ENCODE measurements at regions not wholly inside any gene's neighbourhood (a gene's known extent, or its start where the extent isn't known, plus 50 kb on each side); places are given as distances from the start of the nearest gene placed in this dataset.

DNA sequence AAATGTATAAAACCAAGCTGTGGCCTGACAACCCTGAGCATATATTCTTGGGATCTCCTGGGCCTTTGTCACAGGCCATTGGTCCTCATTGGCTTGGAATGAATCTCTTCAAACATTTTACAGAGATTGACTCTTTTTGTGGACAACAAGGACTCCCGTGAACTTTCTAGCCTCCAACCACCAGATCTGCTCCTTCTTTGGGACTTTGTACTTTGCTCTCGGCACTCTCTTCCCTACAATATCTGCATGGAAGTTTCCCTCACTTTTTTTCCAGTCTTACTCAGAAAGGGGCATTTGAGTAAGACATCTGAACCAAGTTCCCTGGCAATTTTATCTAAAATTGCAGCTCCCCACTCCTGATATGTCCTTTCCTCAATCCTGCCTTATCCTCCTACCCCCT is 158.8 kb downstream of the PHLDA1 start (continued):
- TF ChIP-seq, protein P1, sequence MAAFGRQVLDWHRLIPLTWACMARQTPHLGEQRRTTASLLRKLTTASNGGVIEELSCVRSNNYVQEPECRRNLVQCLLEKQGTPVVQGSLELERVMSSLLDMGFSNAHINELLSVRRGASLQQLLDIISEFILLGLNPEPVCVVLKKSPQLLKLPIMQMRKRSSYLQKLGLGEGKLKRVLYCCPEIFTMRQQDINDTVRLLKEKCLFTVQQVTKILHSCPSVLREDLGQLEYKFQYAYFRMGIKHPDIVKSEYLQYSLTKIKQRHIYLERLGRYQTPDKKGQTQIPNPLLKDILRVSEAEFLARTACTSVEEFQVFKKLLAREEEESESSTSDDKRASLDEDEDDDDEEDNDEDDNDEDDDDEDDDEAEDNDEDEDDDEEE (CRISPR knock-in tag; IDR thresholded peaks at IDR 0.05): no peak
- TF ChIP-seq AHR (CRISPR knock-in tag; IDR thresholded peaks at IDR 0.05) (no peak), JARID2 (CRISPR knock-in tag; IDR thresholded peaks at IDR 0.05; ENCODE audit: insufficient replicate concordance) (no peak), DR1 (CRISPR knock-in tag; IDR thresholded peaks at IDR 0.05) (no peak), THAP11 (CRISPR knock-in tag; IDR thresholded peaks at IDR 0.05) (peak; percentile 44; the same call in 1 of the 2 replicates), NCOA2 (CRISPR knock-in tag; IDR thresholded peaks at IDR 0.05) (peak; percentile 40; the same call in 1 of the 2 replicates), ZNF382 (CRISPR knock-in tag; IDR thresholded peaks at IDR 0.05; ENCODE audit: borderline replicate concordance) (no peak), FLYWCH1 (CRISPR knock-in tag; IDR thresholded peaks at IDR 0.05) (no peak), ZNF678 (CRISPR knock-in tag; IDR thresholded peaks at IDR 0.05) (no peak), ZNF761 (CRISPR knock-in tag; conservative IDR thresholded peaks at IDR 0.05) (no peak)
- TF ChIP-seq, protein P2, sequence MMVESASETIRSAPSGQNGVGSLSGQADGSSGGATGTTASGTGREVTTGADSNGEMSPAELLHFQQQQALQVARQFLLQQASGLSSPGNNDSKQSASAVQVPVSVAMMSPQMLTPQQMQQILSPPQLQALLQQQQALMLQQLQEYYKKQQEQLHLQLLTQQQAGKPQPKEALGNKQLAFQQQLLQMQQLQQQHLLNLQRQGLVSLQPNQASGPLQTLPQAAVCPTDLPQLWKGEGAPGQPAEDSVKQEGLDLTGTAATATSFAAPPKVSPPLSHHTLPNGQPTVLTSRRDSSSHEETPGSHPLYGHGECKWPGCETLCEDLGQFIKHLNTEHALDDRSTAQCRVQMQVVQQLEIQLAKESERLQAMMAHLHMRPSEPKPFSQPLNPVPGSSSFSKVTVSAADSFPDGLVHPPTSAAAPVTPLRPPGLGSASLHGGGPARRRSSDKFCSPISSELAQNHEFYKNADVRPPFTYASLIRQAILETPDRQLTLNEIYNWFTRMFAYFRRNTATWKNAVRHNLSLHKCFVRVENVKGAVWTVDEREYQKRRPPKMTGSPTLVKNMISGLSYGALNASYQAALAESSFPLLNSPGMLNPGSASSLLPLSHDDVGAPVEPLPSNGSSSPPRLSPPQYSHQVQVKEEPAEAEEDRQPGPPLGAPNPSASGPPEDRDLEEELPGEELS (CRISPR knock-in tag; IDR thresholded peaks at IDR 0.05): no peak
- TF ChIP-seq, protein P3, sequence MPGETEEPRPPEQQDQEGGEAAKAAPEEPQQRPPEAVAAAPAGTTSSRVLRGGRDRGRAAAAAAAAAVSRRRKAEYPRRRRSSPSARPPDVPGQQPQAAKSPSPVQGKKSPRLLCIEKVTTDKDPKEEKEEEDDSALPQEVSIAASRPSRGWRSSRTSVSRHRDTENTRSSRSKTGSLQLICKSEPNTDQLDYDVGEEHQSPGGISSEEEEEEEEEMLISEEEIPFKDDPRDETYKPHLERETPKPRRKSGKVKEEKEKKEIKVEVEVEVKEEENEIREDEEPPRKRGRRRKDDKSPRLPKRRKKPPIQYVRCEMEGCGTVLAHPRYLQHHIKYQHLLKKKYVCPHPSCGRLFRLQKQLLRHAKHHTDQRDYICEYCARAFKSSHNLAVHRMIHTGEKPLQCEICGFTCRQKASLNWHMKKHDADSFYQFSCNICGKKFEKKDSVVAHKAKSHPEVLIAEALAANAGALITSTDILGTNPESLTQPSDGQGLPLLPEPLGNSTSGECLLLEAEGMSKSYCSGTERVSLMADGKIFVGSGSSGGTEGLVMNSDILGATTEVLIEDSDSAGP (CRISPR knock-in tag; IDR thresholded peaks at IDR 0.05; ENCODE audit: borderline replicate concordance): no peak
- TF ChIP-seq, protein P4, sequence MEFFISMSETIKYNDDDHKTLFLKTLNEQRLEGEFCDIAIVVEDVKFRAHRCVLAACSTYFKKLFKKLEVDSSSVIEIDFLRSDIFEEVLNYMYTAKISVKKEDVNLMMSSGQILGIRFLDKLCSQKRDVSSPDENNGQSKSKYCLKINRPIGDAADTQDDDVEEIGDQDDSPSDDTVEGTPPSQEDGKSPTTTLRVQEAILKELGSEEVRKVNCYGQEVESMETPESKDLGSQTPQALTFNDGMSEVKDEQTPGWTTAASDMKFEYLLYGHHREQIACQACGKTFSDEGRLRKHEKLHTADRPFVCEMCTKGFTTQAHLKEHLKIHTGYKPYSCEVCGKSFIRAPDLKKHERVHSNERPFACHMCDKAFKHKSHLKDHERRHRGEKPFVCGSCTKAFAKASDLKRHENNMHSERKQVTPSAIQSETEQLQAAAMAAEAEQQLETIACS (CRISPR knock-in tag; IDR thresholded peaks at IDR 0.05): no peak
- TF ChIP-seq, protein P5, sequence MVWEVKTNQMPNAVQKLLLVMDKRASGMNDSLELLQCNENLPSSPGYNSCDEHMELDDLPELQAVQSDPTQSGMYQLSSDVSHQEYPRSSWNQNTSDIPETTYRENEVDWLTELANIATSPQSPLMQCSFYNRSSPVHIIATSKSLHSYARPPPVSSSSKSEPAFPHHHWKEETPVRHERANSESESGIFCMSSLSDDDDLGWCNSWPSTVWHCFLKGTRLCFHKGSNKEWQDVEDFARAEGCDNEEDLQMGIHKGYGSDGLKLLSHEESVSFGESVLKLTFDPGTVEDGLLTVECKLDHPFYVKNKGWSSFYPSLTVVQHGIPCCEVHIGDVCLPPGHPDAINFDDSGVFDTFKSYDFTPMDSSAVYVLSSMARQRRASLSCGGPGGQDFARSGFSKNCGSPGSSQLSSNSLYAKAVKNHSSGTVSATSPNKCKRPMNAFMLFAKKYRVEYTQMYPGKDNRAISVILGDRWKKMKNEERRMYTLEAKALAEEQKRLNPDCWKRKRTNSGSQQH (CRISPR knock-in tag; IDR thresholded peaks at IDR 0.05; ENCODE audit: low read depth): no peak
- TF ChIP-seq, protein P6, sequence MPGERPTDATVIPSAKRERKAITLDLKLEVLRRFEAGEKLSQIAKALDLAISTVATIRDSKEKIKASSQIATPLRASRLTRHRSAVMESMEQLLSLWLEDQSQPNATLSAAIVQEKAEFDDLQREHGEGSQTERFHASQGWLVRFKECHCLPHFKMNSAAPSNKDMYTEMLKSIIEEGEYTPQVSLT (CRISPR knock-in tag; IDR thresholded peaks at IDR 0.05; ENCODE audit: borderline replicate concordance, low read depth): no peak
- TF ChIP-seq, protein P7, sequence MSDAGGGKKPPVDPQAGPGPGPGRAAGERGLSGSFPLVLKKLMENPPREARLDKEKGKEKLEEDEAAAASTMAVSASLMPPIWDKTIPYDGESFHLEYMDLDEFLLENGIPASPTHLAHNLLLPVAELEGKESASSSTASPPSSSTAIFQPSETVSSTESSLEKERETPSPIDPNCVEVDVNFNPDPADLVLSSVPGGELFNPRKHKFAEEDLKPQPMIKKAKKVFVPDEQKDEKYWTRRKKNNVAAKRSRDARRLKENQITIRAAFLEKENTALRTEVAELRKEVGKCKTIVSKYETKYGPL (CRISPR knock-in tag; IDR thresholded peaks at IDR 0.05): no peak
- TF ChIP-seq, protein P8, sequence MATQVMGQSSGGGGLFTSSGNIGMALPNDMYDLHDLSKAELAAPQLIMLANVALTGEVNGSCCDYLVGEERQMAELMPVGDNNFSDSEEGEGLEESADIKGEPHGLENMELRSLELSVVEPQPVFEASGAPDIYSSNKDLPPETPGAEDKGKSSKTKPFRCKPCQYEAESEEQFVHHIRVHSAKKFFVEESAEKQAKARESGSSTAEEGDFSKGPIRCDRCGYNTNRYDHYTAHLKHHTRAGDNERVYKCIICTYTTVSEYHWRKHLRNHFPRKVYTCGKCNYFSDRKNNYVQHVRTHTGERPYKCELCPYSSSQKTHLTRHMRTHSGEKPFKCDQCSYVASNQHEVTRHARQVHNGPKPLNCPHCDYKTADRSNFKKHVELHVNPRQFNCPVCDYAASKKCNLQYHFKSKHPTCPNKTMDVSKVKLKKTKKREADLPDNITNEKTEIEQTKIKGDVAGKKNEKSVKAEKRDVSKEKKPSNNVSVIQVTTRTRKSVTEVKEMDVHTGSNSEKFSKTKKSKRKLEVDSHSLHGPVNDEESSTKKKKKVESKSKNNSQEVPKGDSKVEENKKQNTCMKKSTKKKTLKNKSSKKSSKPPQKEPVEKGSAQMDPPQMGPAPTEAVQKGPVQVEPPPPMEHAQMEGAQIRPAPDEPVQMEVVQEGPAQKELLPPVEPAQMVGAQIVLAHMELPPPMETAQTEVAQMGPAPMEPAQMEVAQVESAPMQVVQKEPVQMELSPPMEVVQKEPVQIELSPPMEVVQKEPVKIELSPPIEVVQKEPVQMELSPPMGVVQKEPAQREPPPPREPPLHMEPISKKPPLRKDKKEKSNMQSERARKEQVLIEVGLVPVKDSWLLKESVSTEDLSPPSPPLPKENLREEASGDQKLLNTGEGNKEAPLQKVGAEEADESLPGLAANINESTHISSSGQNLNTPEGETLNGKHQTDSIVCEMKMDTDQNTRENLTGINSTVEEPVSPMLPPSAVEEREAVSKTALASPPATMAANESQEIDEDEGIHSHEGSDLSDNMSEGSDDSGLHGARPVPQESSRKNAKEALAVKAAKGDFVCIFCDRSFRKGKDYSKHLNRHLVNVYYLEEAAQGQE (IDR thresholded peaks at IDR 0.05; ENCODE audit: borderline replicate concordance in 1 of 2, low read depth in 1 of 2, low read length in 2 of 2): peak in 1 of 2 experiments; percentile 27; a peak in 1 of 4 replicates
